ENCODE measurements at regions not wholly inside any gene's neighbourhood (a gene's known extent, or its start where the extent isn't known, plus 50 kb on each side); places are given as distances from the start of the nearest gene placed in this dataset.

DNA sequence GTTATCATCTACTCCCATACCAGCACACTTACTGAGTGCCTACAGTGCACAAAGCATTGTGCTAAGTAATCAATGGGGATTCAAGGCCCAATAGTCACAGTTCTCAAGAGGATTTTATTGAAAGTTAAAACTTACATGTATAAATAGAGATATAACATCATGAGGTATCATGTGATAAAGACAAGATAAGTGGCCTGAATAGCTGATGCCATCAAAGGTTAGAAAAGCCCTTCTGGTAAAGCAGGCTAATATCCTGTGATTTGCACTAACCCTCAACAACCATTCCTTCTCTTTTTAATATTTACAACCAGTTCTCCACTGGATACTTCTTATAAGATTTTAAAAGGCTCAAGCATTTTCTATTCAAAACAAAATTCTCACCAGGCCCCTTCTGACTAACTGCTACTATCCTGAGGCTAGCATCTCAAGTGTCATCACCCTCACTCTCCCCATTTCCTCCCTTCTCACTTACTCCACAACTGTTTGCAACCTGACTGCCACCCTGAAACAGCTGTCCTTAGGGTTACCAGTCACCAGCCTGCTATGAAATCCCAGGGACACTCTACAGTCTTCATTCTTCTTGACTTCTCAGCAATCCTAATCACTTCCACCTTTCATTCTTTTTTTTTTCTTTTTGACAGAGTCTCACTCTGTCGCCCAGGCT is 377.9 kb downstream of the ENC1 start:
- no peaks in the 10 kb centered on the region; the same call in 1 of the 2 replicates for H3K27me3 ChIP-seq (ENCODE audit: control insufficient read depth, insufficient read depth, low read length)
- DNase-seq (ENCODE audit: low read depth): no peak
- H3K4me3 ChIP-seq (ENCODE audit: low read depth, low read length): no peak overlapping the region
- ChIA-PET CTCF (interaction anchor here (0.6 kb wide), 1 partner anchor 380 kb away, joined by 3 read pairs; no protein-coding TSS in a partner anchor), POLR2A (no interaction called here)
- H3K36me3 ChIP-seq (ENCODE audit: control insufficient read depth, insufficient read depth, low read length): no peaks in the 10 kb centered on the region
- TF ChIP-seq, protein P1, sequence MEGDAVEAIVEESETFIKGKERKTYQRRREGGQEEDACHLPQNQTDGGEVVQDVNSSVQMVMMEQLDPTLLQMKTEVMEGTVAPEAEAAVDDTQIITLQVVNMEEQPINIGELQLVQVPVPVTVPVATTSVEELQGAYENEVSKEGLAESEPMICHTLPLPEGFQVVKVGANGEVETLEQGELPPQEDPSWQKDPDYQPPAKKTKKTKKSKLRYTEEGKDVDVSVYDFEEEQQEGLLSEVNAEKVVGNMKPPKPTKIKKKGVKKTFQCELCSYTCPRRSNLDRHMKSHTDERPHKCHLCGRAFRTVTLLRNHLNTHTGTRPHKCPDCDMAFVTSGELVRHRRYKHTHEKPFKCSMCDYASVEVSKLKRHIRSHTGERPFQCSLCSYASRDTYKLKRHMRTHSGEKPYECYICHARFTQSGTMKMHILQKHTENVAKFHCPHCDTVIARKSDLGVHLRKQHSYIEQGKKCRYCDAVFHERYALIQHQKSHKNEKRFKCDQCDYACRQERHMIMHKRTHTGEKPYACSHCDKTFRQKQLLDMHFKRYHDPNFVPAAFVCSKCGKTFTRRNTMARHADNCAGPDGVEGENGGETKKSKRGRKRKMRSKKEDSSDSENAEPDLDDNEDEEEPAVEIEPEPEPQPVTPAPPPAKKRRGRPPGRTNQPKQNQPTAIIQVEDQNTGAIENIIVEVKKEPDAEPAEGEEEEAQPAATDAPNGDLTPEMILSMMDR (IDR thresholded peaks at IDR 0.05; ENCODE audit: insufficient read depth, low read depth, low read length): no peak

DNA sequence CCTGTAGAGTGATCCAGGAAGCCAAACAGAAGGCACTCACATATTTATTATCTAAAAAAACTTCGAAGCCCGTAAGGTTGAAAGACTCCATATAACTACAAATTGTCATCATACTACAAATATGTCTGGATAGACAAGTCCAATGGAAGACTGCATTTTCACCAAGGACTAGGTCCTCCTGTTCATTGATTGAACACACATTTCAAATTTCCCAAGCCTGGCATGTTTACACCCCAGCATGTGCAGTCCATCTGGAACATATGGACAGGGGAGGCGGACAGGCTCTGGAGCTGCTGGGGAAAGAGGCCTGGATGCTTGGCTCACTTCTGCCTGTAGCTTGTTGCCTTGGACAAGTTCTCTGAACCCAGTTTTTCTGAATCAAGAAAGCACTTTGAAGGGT is 378.7 kb downstream of the ENC1 start:
- TF ChIP-seq, protein P1 (IDR thresholded peaks at IDR 0.05; ENCODE audit: insufficient read depth, low read depth, low read length): no peak
- no peaks in the 10 kb centered on the region for H3K36me3 ChIP-seq (ENCODE audit: control insufficient read depth, insufficient read depth, low read length)
- ChIA-PET CTCF (interaction anchor here (0.6 kb wide), 1 partner anchor 381 kb away, joined by 3 read pairs; no protein-coding TSS in a partner anchor), POLR2A (no interaction called here)
- no peak overlapping the region for H3K4me3 ChIP-seq (ENCODE audit: low read depth, low read length)
- no peaks in the 10 kb centered on the region; the same call in none of the 2 replicates for H3K27me3 ChIP-seq (ENCODE audit: control insufficient read depth, insufficient read depth, low read length)
- no peak for DNase-seq (ENCODE audit: low read depth)

DNA sequence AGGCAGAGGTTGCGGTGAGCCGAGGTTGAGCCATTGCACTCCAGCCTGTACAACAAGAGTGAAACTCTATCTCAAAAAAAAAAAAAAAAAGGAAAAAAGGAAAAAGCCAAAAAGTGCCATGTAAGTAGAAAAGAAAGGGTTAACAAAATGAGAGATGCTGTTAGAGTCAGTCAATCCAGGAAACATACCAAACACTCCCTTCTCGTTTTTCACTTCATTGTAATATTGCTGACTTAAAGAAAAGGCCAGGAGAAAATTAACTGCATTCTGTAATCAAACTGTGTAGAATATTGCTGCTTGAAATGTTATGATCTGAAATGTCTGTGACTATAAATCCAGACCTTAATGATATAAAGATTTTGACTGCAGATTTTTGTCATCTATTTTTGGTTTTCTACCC is 379.1 kb downstream of the ENC1 start:
- DNase-seq (ENCODE audit: low read depth): no peak
- Histone ChIP-seq H3K4me3 (ENCODE audit: low read depth, low read length) (no peak overlapping the region), H3K27me3 (ENCODE audit: control insufficient read depth, insufficient read depth, low read length) (no peaks in the 10 kb centered on the region; the same call in none of the 2 replicates), H3K36me3 (ENCODE audit: control insufficient read depth, insufficient read depth, low read length) (no peaks in the 10 kb centered on the region)
- ChIA-PET POLR2A (no interaction called here), CTCF (no interaction called here)
- TF ChIP-seq, protein P1 (IDR thresholded peaks at IDR 0.05; ENCODE audit: insufficient read depth, low read depth, low read length): no peak

DNA sequence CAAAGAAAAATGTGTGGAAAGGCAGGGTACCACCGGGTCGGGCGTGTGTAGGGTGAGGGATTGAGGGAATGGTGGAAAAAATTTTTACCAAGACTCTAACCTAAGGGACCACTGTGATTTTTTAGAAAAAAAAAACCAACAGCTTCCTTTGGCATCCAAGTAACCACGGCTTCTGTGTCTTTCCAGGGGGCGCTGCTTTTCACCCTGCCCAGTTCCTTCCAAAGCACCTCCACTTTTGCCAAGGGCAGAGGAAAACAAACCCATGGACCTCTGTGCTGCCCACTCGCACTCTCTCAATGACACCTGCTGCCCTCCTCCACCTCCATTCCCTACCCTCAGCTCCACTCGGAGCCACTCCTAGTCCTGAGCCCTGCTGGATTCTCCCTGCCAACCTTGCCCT is 381.0 kb downstream of the ENC1 start:
- H3K27me3 ChIP-seq (ENCODE audit: control insufficient read depth, insufficient read depth, low read length): no peaks in the 10 kb centered on the region; the same call in none of the 2 replicates
- H3K36me3 ChIP-seq (ENCODE audit: control insufficient read depth, insufficient read depth, low read length): no peaks in the 10 kb centered on the region
- DNase-seq (ENCODE audit: low read depth): no peak
- ChIA-PET CTCF (interaction anchor here (0.8 to 1.3 kb wide), 2 partner anchors 9 to 10 kb away, joined by 3 read pairs; no protein-coding TSS in a partner anchor), POLR2A (no interaction called here)
- no peak overlapping the region for H3K4me3 ChIP-seq (ENCODE audit: low read depth, low read length)
- TF ChIP-seq, protein P1 (IDR thresholded peaks at IDR 0.05; ENCODE audit: insufficient read depth, low read depth, low read length): no peak

DNA sequence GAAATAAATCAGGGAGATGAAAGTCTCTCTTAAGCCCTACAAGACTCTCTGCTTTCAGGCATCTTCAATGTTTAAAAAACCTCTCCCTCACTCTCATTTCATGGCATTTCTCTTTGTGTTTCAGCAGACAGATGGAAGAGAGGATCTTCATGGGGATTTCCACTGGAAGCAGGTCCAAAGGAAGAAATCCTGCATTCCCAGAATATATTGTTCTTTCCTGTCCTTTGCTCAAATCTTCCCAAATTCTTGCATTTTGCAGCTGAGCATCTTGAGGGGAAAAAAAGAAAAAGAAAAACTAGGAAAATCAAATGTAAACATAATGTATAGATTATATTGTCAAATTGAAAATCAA is 382.2 kb downstream of the ENC1 start:
- Histone ChIP-seq H3K4me3 (ENCODE audit: low read depth, low read length) (no peak overlapping the region), H3K27me3 (ENCODE audit: control insufficient read depth, insufficient read depth, low read length) (no peaks in the 10 kb centered on the region; the same call in none of the 2 replicates), H3K36me3 (ENCODE audit: control insufficient read depth, insufficient read depth, low read length) (no peaks in the 10 kb centered on the region)
- POLR2A ChIA-PET: no interaction called here
- CTCF ChIA-PET: interaction anchor here (0.6 to 1.7 kb wide), 4 partner anchors 9 to 389 kb away, joined by 3 to 7 read pairs (median 4); partner anchors contain the start of gene ENC1
- DNase-seq (ENCODE audit: low read depth): no peak
- TF ChIP-seq, protein P1 (IDR thresholded peaks at IDR 0.05; ENCODE audit: insufficient read depth, low read depth, low read length): no peak

Data from BJ (cell line).